ENCODE measurements at regions not wholly inside any gene's neighbourhood (a gene's known extent, or its start where the extent isn't known, plus 50 kb on each side); places are given as distances from the start of the nearest gene placed in this dataset.

DNA sequence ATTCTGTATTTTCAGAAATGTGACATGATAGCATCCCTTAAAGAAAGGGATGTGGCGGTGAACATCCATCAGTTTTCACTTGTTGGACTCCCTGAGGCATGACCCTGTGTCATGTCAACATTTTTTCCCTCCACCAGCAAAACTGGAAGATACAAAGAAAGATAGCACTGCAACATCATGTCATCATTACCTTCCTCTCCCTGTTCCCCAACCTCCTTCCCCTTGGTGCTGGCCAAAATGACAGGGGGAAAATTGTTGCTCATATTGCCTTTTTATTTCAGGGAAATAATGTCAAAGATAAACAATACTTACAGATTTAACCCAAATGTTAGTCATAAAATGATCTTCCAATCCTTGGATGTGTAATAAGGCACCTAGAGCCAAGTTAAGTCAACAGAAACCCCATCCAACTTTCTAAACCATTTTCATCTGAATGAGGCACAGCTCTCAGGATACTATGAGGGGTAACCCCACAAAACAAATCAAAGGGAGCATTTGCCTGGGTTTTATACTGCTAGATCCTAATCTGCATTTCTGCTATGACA, 644.3 kb downstream of the ACTL7B start:
- no peak for DNase-seq

DNA sequence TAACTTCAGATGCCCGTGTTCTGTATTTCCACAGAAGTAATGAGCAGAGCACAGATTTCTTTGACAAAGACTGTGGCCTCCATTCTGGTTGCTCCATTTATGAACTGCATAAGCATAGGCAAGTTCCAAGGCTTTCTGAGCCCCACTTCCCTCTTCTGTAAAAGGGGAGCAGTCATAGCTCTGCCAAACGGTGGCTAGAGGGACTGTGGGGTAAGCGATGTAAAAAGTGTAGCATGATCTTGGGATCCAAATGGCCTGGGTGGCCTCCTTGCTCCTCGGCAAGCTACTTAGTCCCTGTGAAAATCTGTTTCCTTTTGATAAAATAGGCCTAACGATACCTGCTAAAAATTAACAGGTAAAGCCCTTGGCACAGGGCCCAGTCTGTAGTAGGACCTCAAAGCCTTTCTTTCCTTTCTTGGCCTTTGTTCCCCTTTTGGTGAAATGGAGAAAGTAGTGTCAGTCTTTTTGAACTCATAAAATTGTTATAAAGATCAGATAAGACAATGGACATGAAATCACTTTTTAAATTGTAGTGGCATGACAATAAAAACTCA, 646.6 kb downstream of the ACTL7B start:
- DNase-seq: no peak

DNA sequence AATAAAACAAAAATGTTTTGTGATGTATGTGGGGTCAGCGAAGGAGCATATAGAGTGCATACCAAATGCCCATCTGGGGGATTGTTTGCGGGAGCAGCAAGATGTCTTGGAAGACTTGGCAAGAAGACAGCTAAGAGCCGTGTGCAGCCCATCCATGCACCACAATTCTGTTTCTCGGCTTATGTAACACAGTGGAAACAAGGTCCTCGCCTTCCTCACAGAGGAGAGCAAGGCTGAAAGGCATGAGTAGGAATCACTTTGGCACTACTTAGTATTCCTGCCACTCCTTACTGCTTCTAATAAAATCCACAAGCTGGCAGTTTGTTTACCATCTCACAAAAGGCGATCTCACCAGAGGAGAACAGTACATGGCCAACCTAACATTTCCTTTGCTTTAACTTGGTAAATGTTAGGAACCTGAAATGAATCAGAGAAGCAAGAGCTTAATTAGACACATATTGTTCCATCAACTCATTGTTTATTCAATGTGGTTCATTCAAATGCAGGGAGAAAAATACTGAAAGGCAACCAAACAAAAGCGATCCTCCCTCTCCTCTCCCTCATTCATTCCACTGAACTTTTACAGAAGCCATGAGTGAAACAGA, 648.1 kb downstream of the ACTL7B start:
- no peak for DNase-seq

DNA sequence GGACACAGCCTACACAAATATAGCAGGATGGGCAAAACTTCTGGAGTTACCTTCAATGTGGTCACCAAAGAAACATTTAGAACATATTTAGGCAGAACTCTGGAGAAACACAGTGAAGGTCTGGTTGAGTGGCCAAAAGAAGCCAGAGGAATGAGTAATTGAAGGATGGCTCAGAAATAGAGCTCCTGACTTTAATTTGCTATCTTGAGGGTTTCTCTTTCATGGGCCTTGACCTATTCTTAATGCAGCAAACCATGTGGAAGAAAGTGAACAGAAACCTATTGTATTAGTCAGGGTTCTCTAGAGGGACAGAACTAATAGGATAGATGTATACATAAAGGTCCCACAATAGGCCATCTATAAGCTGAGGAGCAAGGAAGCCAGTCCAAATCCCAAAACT, 650.5 kb downstream of the ACTL7B start:
- no peak for DNase-seq

DNA sequence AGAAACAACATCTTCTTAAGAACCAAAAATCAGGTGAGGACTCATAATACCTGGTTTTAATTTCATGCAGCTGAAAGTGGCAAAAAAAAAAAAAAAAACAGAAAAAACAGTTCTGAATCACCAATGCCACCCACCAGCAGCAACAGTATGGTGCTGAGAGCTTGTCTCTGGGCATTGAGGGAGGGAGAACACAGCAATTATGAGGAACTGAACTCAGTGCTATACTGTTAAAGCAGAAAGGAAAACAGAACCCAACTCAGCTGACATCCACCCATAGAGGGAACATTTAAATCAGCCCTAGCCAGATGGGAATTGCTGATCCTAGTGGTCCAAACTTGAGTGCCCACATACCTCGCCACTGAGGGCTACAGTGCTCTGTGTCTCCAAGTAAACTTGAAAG, 657.9 kb downstream of the ACTL7B start:
- DNase-seq: no peak

DNA sequence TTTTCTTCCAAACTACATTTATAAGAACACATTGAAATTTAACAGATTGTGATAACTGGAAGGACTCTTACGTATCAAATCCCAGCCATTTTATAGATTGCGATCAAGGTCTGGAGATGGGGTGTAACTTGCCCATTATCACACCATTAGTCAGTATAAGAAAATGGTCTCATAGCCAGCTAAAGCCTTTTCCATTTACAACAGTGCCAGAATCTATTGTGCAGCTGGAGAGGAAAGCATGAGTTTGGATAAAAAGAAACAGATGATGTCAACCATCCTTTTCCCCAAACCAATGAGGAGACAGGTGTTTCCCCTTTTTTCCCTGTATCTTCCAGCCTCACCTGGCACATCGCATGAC, 658.8 kb downstream of the ACTL7B start:
- no peak for DNase-seq

DNA sequence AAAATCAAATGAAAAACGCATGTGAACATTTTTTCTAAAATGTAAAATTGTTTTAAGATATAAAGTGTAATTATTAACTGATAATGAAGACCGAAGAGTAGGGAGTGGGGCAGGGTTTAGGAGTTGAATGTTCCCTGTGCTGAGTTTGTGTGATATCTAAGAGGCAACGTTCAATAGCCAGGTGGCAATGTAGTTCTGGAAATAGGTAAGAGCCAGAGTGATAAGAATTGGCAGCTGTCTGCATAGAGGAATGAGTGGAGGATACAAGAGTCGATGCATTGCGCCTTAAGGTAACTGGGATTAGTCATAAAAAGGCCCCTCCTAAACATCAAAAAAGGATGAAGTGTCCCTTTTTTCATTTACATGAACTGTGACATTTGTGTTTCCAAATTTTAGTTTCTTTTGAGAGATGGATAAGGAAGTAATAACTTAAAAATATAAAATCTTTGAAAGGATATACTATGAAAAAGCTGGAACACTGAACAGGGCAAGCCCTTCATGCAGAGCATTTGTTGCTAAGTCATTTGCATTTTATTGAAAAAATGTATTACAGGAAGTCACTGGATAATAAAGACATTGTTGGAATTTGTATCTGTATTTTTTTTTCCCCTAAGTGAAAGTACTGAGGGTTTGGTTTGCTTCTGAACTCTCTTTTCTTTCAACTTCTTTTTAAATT, 659.3 kb downstream of the ACTL7B start:
- no peak for DNase-seq

DNA sequence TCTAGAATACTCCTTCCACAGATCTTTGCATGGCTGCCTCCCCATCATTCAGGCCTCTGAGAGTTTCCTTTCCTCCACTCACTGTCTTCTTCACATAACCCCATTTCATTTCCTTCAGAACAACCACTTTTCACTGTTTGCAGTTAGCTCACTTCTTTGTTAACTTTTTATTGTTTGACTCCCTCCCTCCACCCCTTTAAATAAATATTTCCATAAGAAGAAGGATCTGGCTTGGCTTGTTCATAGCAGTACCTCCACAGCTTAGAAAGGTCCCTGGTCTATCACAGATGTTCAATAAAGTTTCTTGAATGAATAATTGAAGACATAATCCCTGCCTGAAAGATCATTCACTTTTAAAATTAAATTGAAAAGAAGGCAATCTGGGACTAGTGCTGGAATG, 661.6 kb downstream of the ACTL7B start:
- no peak for DNase-seq

DNA sequence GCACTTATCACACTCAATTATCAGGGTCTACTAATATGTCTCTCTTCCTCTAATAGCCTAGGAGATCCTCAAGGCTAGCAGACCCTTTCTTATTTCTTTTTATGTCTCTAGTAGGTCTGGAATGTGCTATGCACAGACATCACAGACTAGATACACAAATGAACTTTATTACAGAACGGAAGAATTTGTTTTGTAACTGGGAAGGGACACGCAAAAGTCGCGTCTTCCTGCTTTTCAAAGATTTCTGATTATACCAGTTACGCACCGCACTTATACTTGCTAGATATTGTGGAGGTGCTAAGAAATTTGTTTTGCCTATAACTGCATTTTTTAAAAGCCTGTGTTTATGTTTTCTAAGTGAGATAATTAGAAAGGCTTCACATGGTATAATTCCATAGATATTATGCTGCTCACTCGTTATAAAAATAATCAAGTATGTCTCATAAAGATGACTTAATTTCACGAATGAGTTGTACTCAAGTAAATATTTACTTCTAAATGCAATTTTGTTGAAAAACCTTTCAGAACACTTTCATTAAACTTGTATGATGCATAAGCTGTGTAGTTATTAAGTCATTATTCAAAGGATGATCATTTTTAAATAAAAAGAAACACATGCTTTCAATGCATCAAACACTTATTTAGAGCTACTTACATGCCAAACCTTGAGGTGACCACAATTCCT, 662.6 kb downstream of the ACTL7B start:
- DNase-seq: no peak

DNA sequence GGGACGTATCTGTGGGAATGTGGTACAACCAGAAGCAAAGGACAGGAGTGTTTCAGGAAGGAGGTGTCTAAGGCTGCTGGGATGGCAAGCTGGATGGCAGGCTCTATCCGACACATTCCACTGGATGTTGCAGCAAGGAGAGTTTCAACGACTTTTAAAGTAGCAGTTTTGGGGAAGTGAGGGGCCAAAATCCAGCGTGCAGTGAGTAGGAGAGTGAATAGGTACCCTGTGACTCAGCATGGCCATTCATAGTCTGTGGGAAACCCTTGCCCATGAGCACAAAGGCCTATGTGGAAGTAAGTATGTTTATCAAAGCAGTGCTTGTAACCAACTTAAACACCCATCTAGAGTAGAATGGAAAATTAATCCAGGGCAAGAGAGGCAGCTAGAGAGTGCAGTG, 664.7 kb downstream of the ACTL7B start:
- DNase-seq: no peak

DNA sequence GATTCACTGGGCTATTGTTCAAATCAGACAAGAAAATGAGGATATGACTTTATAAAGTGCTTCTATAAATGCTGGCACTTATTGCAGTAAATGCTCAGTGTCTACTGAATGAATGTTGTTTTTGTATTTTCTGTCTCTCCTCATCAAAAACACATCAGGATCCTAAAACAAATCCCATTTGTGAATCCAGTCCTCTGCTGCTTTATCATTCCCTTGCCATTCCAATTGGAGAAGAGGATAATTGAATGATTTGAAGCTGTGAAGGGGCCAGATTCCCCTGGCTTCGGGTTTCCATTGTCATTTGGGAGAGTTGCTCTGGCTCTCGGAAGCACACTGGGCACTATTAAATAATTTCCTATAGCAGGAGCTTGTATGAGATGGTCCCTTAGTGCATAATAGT, 666.8 kb downstream of the ACTL7B start:
- DNase-seq: peak; percentile 44

DNA sequence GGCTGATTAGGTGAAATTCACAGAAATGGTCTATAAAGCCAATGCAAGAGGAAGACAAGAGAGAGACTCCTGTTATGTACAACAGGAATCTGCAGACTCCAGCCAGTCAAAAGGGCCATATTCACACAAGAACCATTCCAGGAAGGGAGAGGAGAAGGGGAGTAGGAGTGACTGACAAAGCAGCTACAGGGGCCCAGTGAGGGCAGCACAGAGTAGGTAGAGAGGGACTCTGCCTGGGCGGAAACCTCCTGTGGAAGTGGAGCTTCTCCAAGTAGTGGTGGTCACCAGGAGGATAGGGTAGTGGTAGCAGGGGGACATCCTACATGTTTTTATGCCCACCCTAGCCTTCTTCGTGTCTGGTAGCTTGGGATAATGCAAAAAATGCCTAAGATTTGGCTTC, 667.3 kb downstream of the ACTL7B start:
- DNase-seq: no peak

DNA sequence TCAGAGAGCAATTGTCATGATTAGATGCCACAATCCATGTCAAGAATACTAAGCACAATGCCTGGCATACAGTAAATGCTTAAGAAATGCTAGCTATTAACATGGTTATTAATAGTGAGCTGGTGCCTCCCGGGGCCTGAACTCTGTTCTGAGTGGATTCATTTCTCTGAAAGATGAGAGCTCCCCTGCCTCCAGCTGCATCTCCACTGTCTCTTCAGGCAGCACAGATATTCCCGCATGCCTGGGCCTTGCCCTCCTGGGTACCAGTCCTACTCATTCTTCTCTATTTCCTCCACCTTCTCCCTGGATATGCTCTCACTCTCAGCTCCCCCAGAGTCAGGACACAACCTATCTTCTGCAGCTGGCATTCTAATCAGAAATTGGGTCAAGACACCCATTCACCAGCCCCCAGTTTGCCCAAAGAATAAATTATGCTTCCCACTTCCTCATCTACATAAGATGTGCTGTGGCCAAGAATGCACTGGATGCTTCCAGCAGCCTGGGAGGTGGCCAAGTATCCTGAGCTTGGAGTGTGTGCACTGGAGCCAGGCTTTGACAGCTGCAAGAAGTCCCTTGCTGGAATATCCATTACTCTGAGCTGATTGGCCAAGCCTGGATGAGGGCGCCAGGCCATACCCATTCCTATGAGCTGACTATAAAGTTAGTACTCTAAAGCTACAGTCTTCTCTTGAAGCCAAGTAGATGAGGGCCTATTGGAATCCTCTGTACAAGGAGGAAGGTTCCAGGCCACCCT, 669.0 kb downstream of the ACTL7B start:
- DNase-seq: peak; percentile 94

DNA sequence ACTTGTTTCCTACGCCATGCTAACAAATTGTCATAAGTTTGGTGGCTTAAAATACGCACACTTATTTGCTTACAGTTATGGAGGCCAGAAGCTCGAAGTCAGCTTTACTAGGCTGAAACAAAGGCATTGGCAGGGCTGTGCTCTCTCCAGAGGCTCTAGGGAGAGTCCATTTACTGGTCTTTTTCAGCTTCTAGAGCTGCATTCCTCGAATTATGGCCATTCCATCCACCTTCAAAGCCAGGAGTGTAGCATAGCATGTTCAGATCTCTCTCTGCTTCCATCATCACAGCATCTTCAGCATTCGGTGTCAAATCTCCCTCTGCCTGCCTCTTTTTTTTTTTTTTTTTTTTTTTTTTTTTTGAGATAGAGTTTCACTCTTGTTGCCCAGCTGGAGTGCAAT, 670.2 kb downstream of the ACTL7B start:
- DNase-seq: no peak

DNA sequence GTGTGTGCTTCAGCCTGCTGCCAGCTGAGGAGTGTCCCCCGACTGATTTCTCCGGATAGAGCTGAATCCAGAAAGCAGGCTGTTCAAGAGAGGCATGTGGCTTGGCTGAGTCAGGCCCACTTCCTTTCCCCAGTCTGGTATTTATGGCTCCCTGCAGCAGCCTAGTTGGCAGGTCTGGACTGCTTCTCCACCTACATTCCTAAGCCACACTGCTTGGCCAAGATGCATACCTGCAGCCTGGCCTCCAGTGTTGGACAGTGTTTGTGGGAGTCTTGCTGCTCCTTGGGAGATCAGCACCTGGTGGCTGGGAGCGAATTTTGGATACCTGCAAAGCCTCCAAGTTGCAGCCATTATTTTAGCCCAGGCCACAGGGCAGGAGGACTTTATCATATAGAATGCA, 670.8 kb downstream of the ACTL7B start:
- DNase-seq: peak; percentile 66

DNA sequence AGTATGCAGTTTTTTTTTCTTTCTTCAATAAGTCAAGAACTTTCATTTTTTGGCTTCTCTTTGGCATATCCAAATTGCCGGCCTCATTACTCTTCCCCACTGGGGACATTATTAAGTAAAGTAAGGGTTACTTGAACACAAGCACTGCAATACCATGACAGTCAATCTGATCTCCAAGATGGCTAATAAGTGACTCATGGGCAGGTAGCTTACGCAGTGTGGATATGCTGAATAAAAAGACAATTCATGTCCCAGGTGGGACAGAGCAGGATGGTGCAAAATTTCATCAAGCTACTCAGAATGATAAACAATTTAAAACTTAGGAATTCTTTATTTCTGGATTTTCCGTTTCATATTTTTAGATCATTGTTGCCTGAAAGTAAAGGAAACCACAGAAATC, 671.8 kb downstream of the ACTL7B start:
- DNase-seq: no peak

DNA sequence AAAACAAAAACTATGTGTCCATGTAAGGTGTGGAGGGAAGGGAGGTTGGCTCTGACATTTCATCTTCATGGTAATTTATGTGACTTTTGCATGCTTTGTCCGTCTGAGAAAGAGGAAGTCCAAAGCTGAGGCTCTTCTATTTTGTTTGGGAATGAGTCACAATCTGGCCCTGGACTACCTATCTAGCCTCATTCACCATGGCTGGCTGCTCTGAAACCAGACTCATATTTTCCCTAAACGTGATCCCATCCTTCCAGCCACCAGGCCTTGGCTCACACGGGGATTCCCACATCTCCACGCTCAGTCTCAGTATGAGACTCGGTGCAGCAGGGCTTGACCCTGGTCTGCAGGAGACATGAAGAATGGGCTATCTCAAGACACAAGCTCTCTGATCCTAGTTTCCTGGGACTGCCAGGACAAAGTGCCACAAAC, 672.8 kb downstream of the ACTL7B start:
- no peak for DNase-seq

DNA sequence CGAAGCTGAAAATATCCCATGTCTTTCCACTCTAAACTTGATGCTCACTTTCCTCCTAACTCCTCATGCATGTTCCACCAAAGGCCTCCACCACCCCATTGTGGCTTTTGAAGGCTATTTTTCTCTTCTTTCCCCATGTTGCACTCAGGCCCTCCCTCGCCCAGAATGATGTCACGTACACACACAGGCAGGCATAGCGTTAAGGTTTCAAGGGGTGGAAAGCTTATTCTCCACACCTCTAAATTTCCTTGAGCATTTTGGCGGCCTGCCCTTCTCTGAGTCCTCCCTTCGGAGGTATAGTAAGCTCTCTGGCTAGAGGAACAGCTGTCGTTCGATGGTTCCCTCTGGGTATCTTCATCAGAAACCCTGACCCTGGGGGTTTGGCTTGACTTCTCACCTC, 673.5 kb downstream of the ACTL7B start:
- no peak for DNase-seq

DNA sequence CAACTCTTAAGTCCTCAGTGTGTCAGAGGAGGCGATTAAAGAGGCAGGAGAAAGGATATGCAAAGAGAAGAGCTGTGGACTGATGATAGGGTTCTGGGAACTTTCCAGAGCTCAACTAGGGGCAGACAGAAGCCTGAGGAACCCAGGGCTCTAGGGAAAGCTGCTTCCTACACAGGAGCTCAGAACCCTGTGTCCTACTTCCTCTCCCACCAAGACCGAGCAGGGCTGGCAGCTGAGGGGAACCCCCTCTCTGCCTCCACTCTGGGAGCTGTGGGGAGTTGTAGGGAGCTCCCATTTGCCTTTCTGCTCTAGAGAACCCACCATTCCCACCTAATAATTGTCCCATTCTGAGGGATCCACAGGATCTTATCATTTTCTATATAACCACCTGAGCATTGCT, 674.3 kb downstream of the ACTL7B start:
- DNase-seq: no peak

DNA sequence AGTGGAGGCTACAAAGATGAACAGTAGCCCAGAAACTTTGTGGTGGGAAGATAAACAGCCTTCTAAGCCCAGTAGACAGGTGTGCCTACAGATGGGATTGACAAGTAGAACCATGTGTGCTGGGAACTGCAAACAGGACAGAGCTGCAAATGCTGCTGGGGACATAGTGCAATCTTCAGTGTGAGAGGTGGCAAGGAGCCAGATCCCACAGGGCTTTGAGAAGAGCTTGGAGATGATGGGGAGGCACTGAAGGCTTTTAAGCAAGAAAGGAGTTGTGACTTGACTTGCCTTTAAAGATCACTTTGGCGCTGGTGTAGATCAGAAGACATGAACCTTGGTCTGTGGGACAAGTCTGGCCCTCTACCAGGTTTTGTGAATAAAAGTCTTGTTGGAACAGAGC, 675.2 kb downstream of the ACTL7B start:
- DNase-seq: peak; percentile 43

DNA sequence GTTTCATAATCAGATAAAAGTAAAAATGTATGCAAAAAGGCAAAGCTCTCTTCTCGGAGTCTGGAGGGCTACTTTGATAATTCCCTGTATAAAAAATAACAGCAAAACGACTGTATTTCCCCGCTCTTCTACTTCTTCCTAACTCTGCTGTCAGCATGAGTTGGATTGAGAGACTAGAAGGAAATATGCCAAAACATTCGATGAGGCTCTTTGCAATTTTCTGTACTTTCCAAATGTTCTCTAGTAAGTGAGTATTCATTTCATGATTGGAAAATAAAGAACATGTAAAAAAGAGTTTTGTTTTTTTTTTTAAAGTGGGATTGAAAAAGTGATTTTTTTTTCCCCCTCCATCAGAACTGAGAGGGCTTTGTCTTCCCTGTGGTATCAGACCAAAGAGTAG, 677.5 kb downstream of the ACTL7B start:
- DNase-seq: no peak

DNA sequence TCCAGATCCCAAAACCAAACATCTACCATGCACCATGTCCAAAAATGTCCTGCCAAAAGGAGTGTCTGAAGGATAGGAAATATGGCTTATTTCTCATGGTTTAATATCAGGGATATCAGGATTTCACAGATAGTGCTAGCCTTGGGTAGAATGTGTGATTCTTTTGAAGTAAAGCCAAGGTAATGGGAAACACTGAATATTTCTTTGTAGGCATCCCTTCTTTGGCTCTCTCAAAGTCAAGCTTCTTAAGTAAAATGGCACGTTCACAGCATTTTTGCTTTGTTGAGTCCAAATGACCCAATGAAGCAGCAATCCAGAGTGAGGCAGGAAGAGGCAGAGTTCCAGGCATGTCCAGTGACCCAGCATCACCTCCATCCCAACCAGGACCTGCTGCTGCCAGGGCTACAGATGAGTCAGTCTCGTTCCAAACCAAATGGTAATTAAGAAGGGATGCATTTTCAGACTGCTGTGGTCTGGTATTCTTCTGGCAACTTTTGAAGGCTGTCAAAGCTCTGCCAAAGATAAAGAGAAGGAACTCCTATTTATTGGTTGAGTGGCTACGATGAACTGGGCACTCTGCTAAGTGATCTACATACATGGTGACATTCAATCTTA, 678.8 kb upstream of the KLF4 start:
- DNase-seq: no peak

Measured in femur (tissue), 1 donor.